BE2C (cell line): ENCODE measurements at regions not wholly inside any gene's neighbourhood (a gene's known extent, or its start where the extent isn't known, plus 50 kb on each side); places are given as distances from the start of the nearest gene placed in this dataset.

Experiments used
- DNase-seq: peaks from one replicate; pipeline ENCODE4 v3.0.0-alpha.2; 2020
- H3K27me3 ChIP-seq: fragments of 250-450 bp; sonication (Bioruptor Pico); 2 replicates; pipeline ENCODE4 v1.5.1; 2020; ENCODE audit warnings: mild to moderate bottlenecking
- H3K36me3 ChIP-seq: fragments of 250-450 bp; sonication (Bioruptor Pico); 2 replicates; pipeline ENCODE4 v1.5.1; 2020; ENCODE audit warnings: mild to moderate bottlenecking
- H3K4me1 ChIP-seq: fragments of 250-450 bp; sonication (Bioruptor Pico); 2 replicates; pipeline ENCODE4 v1.5.1; 2020
- H3K4me3 ChIP-seq: 2 replicates; pipeline ENCODE4 v1.5.1; 2011; ENCODE audit warnings: low read depth, low read length
- H3K9me3 ChIP-seq: fragments of 250-450 bp; sonication (Bioruptor Pico); 2 replicates; pipeline ENCODE4 v1.5.1; 2020
- TF ChIP-seq, protein P1 (sequence below): IDR thresholded peaks from 2 replicates; pipeline ENCODE4 v1.5.1; 2012; ENCODE audit warnings: mild to moderate bottlenecking, low read depth, low read length

DNA sequence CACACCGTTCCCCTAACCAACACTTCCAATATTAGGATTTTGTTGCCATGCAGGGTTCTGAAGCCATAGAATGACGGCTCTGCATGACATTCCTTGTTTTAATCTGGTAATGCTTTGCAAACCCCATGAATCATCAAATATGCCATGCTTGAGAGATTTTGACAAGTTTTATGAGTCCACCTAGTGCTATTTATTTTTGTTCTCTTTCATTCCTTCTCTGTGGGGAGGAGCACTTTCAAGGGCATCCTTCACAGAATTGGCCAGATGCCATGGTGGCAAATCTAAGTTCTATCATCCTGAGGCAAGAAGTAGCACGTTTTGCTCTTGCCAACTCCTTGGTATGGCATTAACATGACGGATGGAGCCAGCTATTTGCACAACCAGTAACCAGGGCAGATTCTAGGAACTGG, 268.4 kb downstream of the FAM76B start:
- Histone ChIP-seq H3K9me3 (no peaks in the 10 kb centered on the region), H3K4me1 (peaks cover 34% of the 10 kb centered on the region), H3K27me3 (no peaks in the 10 kb centered on the region), H3K4me3 (no peak overlapping the region), H3K36me3 (no peaks in the 10 kb centered on the region)
- TF ChIP-seq, protein P1, sequence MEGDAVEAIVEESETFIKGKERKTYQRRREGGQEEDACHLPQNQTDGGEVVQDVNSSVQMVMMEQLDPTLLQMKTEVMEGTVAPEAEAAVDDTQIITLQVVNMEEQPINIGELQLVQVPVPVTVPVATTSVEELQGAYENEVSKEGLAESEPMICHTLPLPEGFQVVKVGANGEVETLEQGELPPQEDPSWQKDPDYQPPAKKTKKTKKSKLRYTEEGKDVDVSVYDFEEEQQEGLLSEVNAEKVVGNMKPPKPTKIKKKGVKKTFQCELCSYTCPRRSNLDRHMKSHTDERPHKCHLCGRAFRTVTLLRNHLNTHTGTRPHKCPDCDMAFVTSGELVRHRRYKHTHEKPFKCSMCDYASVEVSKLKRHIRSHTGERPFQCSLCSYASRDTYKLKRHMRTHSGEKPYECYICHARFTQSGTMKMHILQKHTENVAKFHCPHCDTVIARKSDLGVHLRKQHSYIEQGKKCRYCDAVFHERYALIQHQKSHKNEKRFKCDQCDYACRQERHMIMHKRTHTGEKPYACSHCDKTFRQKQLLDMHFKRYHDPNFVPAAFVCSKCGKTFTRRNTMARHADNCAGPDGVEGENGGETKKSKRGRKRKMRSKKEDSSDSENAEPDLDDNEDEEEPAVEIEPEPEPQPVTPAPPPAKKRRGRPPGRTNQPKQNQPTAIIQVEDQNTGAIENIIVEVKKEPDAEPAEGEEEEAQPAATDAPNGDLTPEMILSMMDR, result no peak
- no peak for DNase-seq

DNA sequence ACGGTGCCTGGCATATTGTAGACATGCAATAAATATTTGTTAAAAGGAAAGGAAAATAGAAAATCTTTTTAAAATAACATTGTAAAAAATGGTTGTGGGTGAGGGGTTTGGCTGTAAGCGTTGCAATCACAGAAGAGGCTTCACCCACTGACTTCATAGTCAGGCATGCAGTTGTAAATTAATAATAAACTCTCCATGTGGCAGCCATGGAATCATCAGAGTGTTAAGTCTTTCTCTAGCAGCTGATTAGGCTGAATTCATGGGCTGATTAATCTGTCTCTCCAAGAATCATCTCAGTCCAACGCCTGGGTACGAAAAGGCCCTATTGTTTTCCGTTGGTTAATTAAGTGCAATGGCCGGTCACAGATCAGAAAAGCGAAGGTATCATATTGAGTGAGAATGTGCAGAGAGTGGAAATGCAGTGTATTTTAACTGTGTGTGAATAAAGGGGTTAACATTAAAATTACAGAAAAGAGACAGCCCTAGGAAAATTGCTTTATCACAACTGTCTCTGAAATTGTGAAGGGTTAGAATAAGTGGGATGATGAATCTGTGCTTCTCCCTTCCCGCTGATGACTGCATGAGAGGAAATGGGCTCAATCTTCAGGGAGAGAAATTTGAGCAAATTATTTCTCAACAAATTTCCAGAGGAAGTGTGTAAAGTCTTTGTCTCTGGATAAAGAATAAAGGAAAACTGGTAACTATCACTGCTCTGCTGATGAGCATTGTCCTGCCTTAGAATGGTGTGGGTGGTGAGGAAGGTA, 269.0 kb downstream of the FAM76B start:
- TF ChIP-seq, protein P1, result no peak
- H3K4me1 ChIP-seq, result peaks cover 28% of the 10 kb centered on the region
- H3K9me3 ChIP-seq, result no peaks in the 10 kb centered on the region
- no peak for DNase-seq
- H3K27me3 ChIP-seq, result no peaks in the 10 kb centered on the region
- no peaks in the 10 kb centered on the region for H3K36me3 ChIP-seq
- no peak overlapping the region for H3K4me3 ChIP-seq

- TF ChIP-seq, protein P1, result no peak
- Histone ChIP-seq H3K36me3 (no peaks in the 10 kb centered on the region), H3K27me3 (no peaks in the 10 kb centered on the region), H3K4me1 (peaks cover 21% of the 10 kb centered on the region), H3K9me3 (no peaks in the 10 kb centered on the region), H3K4me3 (no peak overlapping the region)
- DNase-seq, result no peak
Measured at GRCh38 chr11:95519912-95520311, 269.7 kb downstream of the FAM76B start.

GRCh38 chr11:95517453-95517852, 272.1 kb downstream of the FAM76B start:
- TF ChIP-seq, protein P1, result no peak
- Histone ChIP-seq H3K27me3 (no peaks in the 10 kb centered on the region), H3K9me3 (no peaks in the 10 kb centered on the region), H3K4me1 (peaks cover 9% of the 10 kb centered on the region), H3K36me3 (no peaks in the 10 kb centered on the region), H3K4me3 (no peak overlapping the region)
- no peak for DNase-seq

- TF ChIP-seq, protein P1, result no peak
- Histone ChIP-seq H3K4me1 (peaks cover 13% of the 10 kb centered on the region), H3K4me3 (no peak overlapping the region), H3K36me3 (no peaks in the 10 kb centered on the region), H3K27me3 (no peaks in the 10 kb centered on the region), H3K9me3 (no peaks in the 10 kb centered on the region)
- DNase-seq, result no peak
Measured at GRCh38 chr11:95516786-95517185, 272.8 kb downstream of the FAM76B start.

DNA sequence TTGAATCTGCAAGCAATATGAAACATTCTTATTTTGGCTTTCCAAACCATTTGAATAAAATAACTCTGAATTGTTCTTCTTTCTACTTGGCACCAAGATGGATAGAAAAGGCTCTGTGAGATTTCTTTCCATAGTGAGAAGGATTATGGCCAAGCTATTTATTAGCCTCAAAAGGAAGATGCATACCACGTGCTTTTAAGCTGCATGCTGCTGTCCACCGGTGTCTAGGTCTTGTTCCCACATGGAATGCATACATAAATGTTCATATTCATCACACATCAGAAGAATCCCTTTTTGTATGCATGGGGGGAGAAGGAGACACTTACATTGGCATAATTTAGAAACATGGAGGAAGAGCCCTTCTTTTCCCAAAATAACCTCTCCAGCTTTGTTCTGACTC, 273.4 kb downstream of the FAM76B start:
- Histone ChIP-seq H3K4me1 (peaks cover 13% of the 10 kb centered on the region), H3K36me3 (no peaks in the 10 kb centered on the region), H3K9me3 (no peaks in the 10 kb centered on the region), H3K4me3 (no peak overlapping the region), H3K27me3 (no peaks in the 10 kb centered on the region)
- TF ChIP-seq, protein P1, result no peak
- no peak for DNase-seq
